ENCODE measurements at regions not wholly inside any gene's neighbourhood (a gene's known extent, or its start where the extent isn't known, plus 50 kb on each side); places are given as distances from the start of the nearest gene placed in this dataset.

DNA sequence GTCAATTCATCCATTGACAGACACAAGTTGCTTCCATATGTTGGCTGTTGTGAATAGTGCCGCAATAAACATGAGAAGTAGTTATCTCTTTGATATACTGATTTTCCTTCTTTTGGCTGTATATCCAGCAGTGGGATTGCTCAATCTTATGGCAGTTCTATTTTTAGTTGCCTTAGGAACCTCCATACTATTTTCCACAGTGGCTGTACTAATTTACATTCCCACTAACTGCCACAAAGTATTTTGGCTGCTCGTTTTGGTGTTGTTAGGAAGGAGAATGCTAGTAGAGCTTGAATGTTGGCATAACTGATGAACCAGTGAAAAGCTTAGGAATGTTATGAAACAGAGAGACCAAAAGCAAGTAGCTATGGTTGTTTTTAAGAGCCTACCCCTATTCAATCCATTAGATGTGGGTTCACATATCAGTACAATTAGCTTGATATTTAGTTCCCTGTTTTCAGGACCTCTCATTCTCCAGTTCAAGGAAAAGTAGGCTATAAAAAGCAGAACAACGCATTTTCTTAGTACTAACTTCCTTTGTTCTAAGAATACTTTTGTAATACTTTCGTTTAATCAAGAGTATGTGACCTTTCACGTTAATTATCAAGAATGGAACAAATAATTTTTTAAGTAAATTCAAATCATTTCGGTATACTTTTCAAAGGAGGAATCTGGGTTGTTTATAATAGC lies 100.3 kb downstream of the FAS start:
- TF ChIP-seq, protein P1, sequence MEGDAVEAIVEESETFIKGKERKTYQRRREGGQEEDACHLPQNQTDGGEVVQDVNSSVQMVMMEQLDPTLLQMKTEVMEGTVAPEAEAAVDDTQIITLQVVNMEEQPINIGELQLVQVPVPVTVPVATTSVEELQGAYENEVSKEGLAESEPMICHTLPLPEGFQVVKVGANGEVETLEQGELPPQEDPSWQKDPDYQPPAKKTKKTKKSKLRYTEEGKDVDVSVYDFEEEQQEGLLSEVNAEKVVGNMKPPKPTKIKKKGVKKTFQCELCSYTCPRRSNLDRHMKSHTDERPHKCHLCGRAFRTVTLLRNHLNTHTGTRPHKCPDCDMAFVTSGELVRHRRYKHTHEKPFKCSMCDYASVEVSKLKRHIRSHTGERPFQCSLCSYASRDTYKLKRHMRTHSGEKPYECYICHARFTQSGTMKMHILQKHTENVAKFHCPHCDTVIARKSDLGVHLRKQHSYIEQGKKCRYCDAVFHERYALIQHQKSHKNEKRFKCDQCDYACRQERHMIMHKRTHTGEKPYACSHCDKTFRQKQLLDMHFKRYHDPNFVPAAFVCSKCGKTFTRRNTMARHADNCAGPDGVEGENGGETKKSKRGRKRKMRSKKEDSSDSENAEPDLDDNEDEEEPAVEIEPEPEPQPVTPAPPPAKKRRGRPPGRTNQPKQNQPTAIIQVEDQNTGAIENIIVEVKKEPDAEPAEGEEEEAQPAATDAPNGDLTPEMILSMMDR (IDR thresholded peaks at IDR 0.05), result no peak
- TF ChIP-seq POLR2A (IDR thresholded peaks at IDR 0.05), result no peak
